Endometrium (tissue), 2 donors: ENCODE measurements at regions not wholly inside any gene's neighbourhood (a gene's known extent, or its start where the extent isn't known, plus 50 kb on each side); places are given as distances from the start of the nearest gene placed in this dataset.

Experiments used
- FAIRE-seq: peaks from 2 replicates; lab custom pipeline; 2012; peaks lifted over from hg19 to GRCh38; lab: Jason Lieb, UNC
- donor health status: control.
- donor health status: control.

DNA sequence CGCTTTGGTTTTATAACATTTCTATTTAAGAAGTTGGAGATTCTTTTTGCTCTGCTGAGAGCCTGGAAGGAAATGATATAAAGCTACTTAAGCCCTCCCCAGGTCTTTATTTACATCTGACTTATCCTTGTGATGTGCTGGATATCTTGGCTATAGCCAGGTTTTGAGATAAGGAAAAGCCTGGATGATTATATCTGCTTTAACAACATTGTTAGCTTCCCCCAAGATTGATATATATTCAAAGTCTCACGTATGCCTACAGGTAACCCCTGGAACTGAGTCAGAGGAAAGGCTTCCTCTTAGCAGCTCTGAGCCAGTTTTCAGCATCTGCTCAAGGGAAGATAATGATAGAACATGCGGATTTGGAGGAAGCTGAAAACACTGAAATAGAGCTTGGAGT, 61.5 kb upstream of the CRBN start:
- FAIRE-seq: no peak

DNA sequence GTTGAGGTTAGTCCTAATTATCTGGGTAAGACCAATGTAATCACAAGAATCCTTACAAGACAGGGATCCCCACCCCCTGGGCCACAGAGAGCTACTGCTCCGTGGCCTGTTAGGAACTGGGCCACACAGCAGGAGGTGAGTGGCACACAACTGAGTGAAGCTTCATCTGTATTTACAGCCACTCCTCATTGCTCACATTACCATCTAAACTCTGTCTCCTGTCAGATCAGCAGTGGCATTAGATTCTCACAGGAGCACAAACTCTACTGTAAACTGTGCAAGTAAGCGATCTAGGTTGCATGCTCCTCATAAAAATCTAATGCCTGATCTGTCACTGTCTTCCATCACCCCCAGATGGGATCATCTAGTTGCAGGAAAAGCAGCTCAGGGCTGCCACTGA, 58.5 kb upstream of the CRBN start:
- no peak for FAIRE-seq

DNA sequence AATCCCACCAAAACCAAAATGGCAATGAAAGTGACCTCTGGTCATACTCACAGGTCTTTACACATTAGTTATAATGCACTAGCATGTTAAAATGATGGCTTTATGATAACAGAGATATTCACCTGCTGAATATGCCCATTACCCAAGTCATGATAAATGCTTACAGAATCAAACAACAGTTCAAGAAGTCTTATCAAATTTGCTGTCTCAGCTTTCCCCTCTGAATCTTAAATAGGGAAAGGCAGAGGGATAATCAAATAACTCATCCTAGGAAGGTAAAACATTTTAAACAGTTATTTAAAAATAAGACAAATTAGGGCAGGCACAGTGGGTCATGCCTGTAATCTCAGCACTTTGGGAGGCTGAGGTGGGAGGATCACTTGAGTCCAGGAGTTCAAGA, 52.8 kb upstream of the CRBN start:
- no peak for FAIRE-seq
